CD4-positive, alpha-beta T cell treated with Interleukin-21 for 1 hour (primary cell): ENCODE measurements at regions not wholly inside any gene's neighbourhood (a gene's known extent, or its start where the extent isn't known, plus 50 kb on each side); places are given as distances from the start of the nearest gene placed in this dataset.
A peak's percentile ranks its signal among the peaks of the same experiment; 100 is the strongest.

Source experiments
- DNase-seq: peaks from one replicate; pipeline ENCODE4 v3.0.0-alpha.2; 2020

- DNase-seq, result no peak
Measured at GRCh38 chr5:175765858-175766257, 105.5 kb upstream of the CPLX2 start.

- no peak for DNase-seq
Measured at GRCh38 chr5:175766963-175767362, 104.4 kb upstream of the CPLX2 start.

GRCh38 chr5:175772747-175773533 is 98.4 kb upstream of the CPLX2 start:
- DNase-seq, result no peak

- DNase-seq, result no peak
Measured at GRCh38 chr5:175773534-175774070, 97.8 kb upstream of the CPLX2 start.

GRCh38 chr5:175775416-175775815 is 96.0 kb upstream of the CPLX2 start:
- no peak for DNase-seq

- DNase-seq, result no peak
Measured at GRCh38 chr5:175778951-175779503, 92.4 kb upstream of the CPLX2 start.

GRCh38 chr5:175783739-175784138 is 87.6 kb upstream of the CPLX2 start:
- DNase-seq, result no peak

GRCh38 chr5:175784230-175784629 is 87.1 kb upstream of the CPLX2 start:
- DNase-seq, result no peak

- no peak for DNase-seq
Measured at GRCh38 chr5:175785681-175786080, 85.7 kb upstream of the CPLX2 start.

GRCh38 chr5:175788155-175788787 is 83.1 kb upstream of the CPLX2 start:
- no peak for DNase-seq

GRCh38 chr5:175789670-175790069 is 81.7 kb upstream of the CPLX2 start:
- no peak for DNase-seq

- no peak for DNase-seq
Measured at GRCh38 chr5:175790796-175791195, 80.6 kb upstream of the CPLX2 start.

- no peak for DNase-seq
Measured at GRCh38 chr5:175795959-175796358, 75.4 kb upstream of the CPLX2 start.

- DNase-seq, result peak; percentile 77
Measured at GRCh38 chr5:175796536-175797499, 74.6 kb upstream of the CPLX2 start.

GRCh38 chr5:175797521-175798038 is 73.8 kb upstream of the CPLX2 start:
- no peak for DNase-seq

GRCh38 chr5:175798626-175799025 is 72.8 kb upstream of the CPLX2 start:
- DNase-seq, result no peak

GRCh38 chr5:175800656-175801081 is 70.7 kb upstream of the CPLX2 start:
- DNase-seq, result no peak

- DNase-seq, result no peak
Measured at GRCh38 chr5:175802361-175802760, 69.0 kb upstream of the CPLX2 start.

GRCh38 chr5:175803254-175803653 is 68.1 kb upstream of the CPLX2 start:
- no peak for DNase-seq

- no peak for DNase-seq
Measured at GRCh38 chr5:175803736-175804454, 67.5 kb upstream of the CPLX2 start.

- DNase-seq, result no peak
Measured at GRCh38 chr5:175805256-175806011, 65.9 kb upstream of the CPLX2 start.
